ENCODE measurements at regions not wholly inside any gene's neighbourhood (a gene's known extent, or its start where the extent isn't known, plus 50 kb on each side); places are given as distances from the start of the nearest gene placed in this dataset.

DNA sequence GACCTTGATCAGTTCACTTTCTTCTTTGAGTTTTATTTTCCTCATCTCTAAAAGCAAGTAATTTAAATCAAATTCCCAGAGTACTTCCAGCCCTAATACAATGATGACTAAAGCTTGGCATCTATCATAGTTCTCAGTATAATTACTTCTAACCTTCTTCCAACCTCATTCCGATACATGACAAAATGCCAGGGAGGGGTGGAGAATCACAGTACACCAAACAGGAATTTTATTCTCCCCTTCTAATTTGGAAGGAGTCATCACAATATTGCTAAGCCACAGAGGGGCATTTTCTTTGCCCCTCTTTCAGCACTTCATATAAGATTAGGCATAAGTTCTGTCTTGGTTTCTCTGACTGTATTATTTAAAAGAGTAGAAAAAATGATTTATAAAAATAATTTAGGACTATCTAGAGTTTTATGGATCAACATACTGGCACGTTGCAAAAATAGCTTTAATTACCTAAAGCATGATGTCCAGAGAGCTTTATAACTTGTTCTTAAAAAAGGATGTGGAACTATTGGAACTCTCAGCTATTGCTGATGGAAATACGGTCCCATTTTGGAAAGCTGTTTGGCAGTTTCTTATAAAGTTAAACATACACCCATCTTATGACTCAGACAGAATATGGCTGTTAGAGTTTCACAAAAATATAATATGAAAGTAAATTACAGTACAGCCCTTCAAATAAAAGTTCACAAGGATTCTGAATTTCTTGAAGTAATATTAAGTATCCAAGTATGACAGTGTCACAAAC is 86.9 kb upstream of the UBE2E2 start:
- WGBS (ENCODE audit: low lambda C conversion rate), result 6% methylated on average over 3 of the region's 3 CpGs
- FAIRE-seq (no peak), ATAC-seq (no peak), DNase-seq (ENCODE audit: low spot score) (no peak)
- BruUV-seq (replicated peaks), result no TSS peak
- Histone ChIP-seq H3K9me3 (ENCODE audit: low read length) (no peaks in the 10 kb centered on the region), H3K27me3 (ENCODE audit: control insufficient read depth in 1 of 2, insufficient read depth in 2 of 2, low read length in 2 of 2) (no peaks in the 10 kb centered on the region), H3K4me1 (ENCODE audit: insufficient read depth, low read length) (no peaks in the 10 kb centered on the region), H3K4me2 (ENCODE audit: low read depth, low read length) (no peak overlapping the region), H4K20me1 (ENCODE audit: insufficient read depth, low read length) (no peaks in the 10 kb centered on the region), H3K9ac (ENCODE audit: insufficient read depth, low read depth, low read length) (no peak overlapping the region), H3K27ac (ENCODE audit: extremely low read length, insufficient read depth, low read length) (no peak overlapping the region), H3K79me2 (ENCODE audit: insufficient read depth, low read length) (no peaks in the 10 kb centered on the region), H2AFZ (ENCODE audit: low read length) (no peak overlapping the region), H3K4me3 (replicated peaks in 1 of 3; ENCODE audit: insufficient read depth in 1 of 3, low read depth in 2 of 3, low read length in 3 of 3) (no peak overlapping the region), H3K36me3 (replicated peaks in 1 of 2; ENCODE audit: control insufficient read depth in 1 of 2, insufficient read depth in 2 of 2, low read length in 2 of 2) (no peaks in the 10 kb centered on the region)
- in situ Hi-C loops (cut with HindIII; ENCODE audit: extremely low pct_ligation_motif_present, low pct_unique_long_range_greater_than_20kb), result no loop called here
- intact Hi-C loops (cut with micrococcal nuclease; ENCODE audit: unreplicated experiment), result no loop called here
- POLR2A ChIA-PET, result no interaction called here
- CTCF ChIA-PET (ENCODE audit: low intra/inter-chr PET ratio, low total read pairs), result no interaction called here
- TF ChIP-seq ZNF7 (CRISPR knock-in tag; IDR thresholded peaks at IDR 0.05) (no peak), SOX6 (IDR thresholded peaks at IDR 0.05) (no peak), SOX6 (CRISPR knock-in tag; IDR thresholded peaks at IDR 0.05) (no peak), ZNF772 (CRISPR knock-in tag; IDR thresholded peaks at IDR 0.05) (no peak), ZNF484 (CRISPR knock-in tag; IDR thresholded peaks at IDR 0.05; ENCODE audit: borderline replicate concordance, low read depth) (no peak), ESRRA (CRISPR knock-in tag; IDR thresholded peaks at IDR 0.05; ENCODE audit: low read depth) (no peak), NCOA5 (CRISPR knock-in tag; IDR thresholded peaks at IDR 0.05) (no peak), ZNF569 (CRISPR knock-in tag; IDR thresholded peaks at IDR 0.05; ENCODE audit: borderline replicate concordance) (no peak)
- TF ChIP-seq, protein P1, sequence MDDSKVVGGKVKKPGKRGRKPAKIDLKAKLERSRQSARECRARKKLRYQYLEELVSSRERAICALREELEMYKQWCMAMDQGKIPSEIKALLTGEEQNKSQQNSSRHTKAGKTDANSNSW (CRISPR knock-in tag; IDR thresholded peaks at IDR 0.05; ENCODE audit: borderline replicate concordance), result no peak
- TF ChIP-seq, protein P2, sequence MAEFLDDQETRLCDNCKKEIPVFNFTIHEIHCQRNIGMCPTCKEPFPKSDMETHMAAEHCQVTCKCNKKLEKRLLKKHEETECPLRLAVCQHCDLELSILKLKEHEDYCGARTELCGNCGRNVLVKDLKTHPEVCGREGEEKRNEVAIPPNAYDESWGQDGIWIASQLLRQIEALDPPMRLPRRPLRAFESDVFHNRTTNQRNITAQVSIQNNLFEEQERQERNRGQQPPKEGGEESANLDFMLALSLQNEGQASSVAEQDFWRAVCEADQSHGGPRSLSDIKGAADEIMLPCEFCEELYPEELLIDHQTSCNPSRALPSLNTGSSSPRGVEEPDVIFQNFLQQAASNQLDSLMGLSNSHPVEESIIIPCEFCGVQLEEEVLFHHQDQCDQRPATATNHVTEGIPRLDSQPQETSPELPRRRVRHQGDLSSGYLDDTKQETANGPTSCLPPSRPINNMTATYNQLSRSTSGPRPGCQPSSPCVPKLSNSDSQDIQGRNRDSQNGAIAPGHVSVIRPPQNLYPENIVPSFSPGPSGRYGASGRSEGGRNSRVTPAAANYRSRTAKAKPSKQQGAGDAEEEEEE (CRISPR knock-in tag; IDR thresholded peaks at IDR 0.05; ENCODE audit: borderline replicate concordance), result no peak
- TF ChIP-seq, protein P3, sequence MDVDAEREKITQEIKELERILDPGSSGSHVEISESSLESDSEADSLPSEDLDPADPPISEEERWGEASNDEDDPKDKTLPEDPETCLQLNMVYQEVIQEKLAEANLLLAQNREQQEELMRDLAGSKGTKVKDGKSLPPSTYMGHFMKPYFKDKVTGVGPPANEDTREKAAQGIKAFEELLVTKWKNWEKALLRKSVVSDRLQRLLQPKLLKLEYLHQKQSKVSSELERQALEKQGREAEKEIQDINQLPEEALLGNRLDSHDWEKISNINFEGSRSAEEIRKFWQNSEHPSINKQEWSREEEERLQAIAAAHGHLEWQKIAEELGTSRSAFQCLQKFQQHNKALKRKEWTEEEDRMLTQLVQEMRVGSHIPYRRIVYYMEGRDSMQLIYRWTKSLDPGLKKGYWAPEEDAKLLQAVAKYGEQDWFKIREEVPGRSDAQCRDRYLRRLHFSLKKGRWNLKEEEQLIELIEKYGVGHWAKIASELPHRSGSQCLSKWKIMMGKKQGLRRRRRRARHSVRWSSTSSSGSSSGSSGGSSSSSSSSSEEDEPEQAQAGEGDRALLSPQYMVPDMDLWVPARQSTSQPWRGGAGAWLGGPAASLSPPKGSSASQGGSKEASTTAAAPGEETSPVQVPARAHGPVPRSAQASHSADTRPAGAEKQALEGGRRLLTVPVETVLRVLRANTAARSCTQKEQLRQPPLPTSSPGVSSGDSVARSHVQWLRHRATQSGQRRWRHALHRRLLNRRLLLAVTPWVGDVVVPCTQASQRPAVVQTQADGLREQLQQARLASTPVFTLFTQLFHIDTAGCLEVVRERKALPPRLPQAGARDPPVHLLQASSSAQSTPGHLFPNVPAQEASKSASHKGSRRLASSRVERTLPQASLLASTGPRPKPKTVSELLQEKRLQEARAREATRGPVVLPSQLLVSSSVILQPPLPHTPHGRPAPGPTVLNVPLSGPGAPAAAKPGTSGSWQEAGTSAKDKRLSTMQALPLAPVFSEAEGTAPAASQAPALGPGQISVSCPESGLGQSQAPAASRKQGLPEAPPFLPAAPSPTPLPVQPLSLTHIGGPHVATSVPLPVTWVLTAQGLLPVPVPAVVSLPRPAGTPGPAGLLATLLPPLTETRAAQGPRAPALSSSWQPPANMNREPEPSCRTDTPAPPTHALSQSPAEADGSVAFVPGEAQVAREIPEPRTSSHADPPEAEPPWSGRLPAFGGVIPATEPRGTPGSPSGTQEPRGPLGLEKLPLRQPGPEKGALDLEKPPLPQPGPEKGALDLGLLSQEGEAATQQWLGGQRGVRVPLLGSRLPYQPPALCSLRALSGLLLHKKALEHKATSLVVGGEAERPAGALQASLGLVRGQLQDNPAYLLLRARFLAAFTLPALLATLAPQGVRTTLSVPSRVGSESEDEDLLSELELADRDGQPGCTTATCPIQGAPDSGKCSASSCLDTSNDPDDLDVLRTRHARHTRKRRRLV (CRISPR knock-in tag; IDR thresholded peaks at IDR 0.05), result no peak
- TF ChIP-seq, protein P4, sequence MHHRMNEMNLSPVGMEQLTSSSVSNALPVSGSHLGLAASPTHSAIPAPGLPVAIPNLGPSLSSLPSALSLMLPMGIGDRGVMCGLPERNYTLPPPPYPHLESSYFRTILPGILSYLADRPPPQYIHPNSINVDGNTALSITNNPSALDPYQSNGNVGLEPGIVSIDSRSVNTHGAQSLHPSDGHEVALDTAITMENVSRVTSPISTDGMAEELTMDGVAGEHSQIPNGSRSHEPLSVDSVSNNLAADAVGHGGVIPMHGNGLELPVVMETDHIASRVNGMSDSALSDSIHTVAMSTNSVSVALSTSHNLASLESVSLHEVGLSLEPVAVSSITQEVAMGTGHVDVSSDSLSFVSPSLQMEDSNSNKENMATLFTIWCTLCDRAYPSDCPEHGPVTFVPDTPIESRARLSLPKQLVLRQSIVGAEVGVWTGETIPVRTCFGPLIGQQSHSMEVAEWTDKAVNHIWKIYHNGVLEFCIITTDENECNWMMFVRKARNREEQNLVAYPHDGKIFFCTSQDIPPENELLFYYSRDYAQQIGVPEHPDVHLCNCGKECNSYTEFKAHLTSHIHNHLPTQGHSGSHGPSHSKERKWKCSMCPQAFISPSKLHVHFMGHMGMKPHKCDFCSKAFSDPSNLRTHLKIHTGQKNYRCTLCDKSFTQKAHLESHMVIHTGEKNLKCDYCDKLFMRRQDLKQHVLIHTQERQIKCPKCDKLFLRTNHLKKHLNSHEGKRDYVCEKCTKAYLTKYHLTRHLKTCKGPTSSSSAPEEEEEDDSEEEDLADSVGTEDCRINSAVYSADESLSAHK (CRISPR knock-in tag; IDR thresholded peaks at IDR 0.05; ENCODE audit: borderline replicate concordance), result no peak
- TF ChIP-seq, protein P5, sequence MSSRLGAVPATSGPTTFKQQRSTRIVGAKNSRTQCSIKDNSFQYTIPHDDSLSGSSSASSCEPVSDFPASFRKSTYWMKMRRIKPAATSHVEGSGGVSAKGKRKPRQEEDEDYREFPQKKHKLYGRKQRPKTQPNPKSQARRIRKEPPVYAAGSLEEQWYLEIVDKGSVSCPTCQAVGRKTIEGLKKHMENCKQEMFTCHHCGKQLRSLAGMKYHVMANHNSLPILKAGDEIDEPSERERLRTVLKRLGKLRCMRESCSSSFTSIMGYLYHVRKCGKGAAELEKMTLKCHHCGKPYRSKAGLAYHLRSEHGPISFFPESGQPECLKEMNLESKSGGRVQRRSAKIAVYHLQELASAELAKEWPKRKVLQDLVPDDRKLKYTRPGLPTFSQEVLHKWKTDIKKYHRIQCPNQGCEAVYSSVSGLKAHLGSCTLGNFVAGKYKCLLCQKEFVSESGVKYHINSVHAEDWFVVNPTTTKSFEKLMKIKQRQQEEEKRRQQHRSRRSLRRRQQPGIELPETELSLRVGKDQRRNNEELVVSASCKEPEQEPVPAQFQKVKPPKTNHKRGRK (CRISPR knock-in tag; IDR thresholded peaks at IDR 0.05), result no peak

Data from HepG2 (cell line).